ENCODE measurements at regions not wholly inside any gene's neighbourhood (a gene's known extent, or its start where the extent isn't known, plus 50 kb on each side); places are given as distances from the start of the nearest gene placed in this dataset.

DNA sequence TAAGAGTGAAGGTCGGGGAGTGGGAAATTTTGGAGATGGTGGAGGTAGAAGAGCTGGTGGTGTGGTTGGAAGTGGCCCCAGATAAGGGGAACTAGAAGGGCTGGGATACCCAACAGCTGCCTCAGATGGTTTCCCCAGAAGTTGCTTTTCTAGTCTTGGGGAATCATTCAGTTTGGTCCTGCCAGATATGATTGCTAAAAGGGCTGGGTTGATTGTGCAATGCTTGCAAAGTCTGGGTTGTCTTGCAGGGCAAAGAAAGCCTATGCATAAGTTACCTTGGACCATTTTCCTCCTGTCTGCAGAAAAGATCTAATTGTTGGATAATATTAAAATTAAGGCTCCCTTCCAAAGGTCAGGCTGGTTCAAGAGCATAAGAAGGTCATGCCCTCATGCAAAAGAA, 213.8 kb upstream of the ZNF804B start:
- TF ChIP-seq POLR2A (IDR thresholded peaks at IDR 0.05) (no peak), POLR2AphosphoS5 (IDR thresholded peaks at IDR 0.05) (no peak), EP300 (IDR thresholded peaks at IDR 0.05) (no peak)
- TF ChIP-seq, protein P1, sequence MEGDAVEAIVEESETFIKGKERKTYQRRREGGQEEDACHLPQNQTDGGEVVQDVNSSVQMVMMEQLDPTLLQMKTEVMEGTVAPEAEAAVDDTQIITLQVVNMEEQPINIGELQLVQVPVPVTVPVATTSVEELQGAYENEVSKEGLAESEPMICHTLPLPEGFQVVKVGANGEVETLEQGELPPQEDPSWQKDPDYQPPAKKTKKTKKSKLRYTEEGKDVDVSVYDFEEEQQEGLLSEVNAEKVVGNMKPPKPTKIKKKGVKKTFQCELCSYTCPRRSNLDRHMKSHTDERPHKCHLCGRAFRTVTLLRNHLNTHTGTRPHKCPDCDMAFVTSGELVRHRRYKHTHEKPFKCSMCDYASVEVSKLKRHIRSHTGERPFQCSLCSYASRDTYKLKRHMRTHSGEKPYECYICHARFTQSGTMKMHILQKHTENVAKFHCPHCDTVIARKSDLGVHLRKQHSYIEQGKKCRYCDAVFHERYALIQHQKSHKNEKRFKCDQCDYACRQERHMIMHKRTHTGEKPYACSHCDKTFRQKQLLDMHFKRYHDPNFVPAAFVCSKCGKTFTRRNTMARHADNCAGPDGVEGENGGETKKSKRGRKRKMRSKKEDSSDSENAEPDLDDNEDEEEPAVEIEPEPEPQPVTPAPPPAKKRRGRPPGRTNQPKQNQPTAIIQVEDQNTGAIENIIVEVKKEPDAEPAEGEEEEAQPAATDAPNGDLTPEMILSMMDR (IDR thresholded peaks at IDR 0.05): no peak
